ENCODE measurements at regions not wholly inside any gene's neighbourhood (a gene's known extent, or its start where the extent isn't known, plus 50 kb on each side); places are given as distances from the start of the nearest gene placed in this dataset.
"Not testable (repeated sequence)": the region's sequence is repeated elsewhere in the genome, so short reads cannot be mapped to it uniquely, and the experiment has no call there.

DNA sequence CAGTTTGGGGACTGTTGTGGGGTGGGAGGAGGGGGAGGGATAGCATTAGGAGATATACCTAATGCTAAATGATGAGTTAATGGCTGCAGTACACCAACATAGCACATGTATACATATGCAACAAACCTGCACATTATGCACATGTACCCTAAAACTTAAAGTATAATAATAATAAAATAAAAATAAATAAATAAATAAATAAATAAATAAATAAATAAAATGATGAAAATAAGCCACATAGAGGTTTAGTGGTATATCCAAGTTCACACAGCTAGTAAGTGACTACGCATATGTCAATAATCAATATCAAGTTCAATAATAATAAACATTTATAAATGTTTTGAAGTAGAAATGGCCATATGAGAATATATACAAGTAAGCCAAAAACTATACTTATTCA lies 141.7 kb upstream of the LHX8 start:
- H3K27me3 ChIP-seq (replicated peaks in 1 of 2; ENCODE audit: control insufficient read depth in 2 of 2, insufficient read depth in 2 of 2, low read length in 1 of 2); H3K4me2 ChIP-seq (ENCODE audit: control insufficient read depth, insufficient read depth); H2AFZ ChIP-seq (ENCODE audit: control insufficient read depth, low read depth, low read length); in situ Hi-C loops (cut with MboI); H3K27ac ChIP-seq (ENCODE audit: control insufficient read depth, insufficient read depth); POLR2A ChIA-PET; RAD21 ChIA-PET (ENCODE audit: unreplicated experiment); intact Hi-C loops (cut with micrococcal nuclease; ENCODE audit: unreplicated experiment); SMC1A ChIA-PET (ENCODE audit: uncharacterized antibody, unreplicated experiment); FAIRE-seq; BruUV-seq (replicated peaks); H3K36me3 ChIP-seq (ENCODE audit: control insufficient read depth in 2 of 2, insufficient read depth in 2 of 2, low read length in 1 of 2); H3K9ac ChIP-seq (ENCODE audit: control insufficient read depth, insufficient read depth, low read length); H3K79me2 ChIP-seq (ENCODE audit: control insufficient read depth, insufficient read depth, low read length); CTCF ChIA-PET; H3K9me3 ChIP-seq (replicated peaks; ENCODE audit: control insufficient read depth, insufficient read depth, low read length); H4K20me1 ChIP-seq (ENCODE audit: control insufficient read depth, insufficient read depth); H3K4me1 ChIP-seq (ENCODE audit: control insufficient read depth, insufficient read depth, low read length); H3K4me3 ChIP-seq; ATAC-seq; DNase-seq (ENCODE audit: low read depth, low spot score): not testable (repeated sequence)
- 50% methylated on average over 1 of the region's 1 CpG for WGBS (ENCODE audit: insufficient coverage, insufficient replicate concordance, low lambda C conversion rate, missing lambda C conversion rate)

GRCh38 chr1:74995821-74996220 lies 138.4 kb upstream of the LHX8 start:
- H3K36me3 ChIP-seq (ENCODE audit: control insufficient read depth in 2 of 2, insufficient read depth in 2 of 2, low read length in 1 of 2), result no peaks in the 10 kb centered on the region
- H3K27ac ChIP-seq (ENCODE audit: control insufficient read depth, insufficient read depth), result no peak overlapping the region
- H3K9ac ChIP-seq (ENCODE audit: control insufficient read depth, insufficient read depth, low read length), result no peak overlapping the region
- no peaks in the 10 kb centered on the region for H4K20me1 ChIP-seq (ENCODE audit: control insufficient read depth, insufficient read depth)
- DNase-seq (ENCODE audit: low read depth, low spot score), result no peak
- ChIA-PET CTCF (no interaction called here), SMC1A (ENCODE audit: uncharacterized antibody, unreplicated experiment) (no interaction called here), POLR2A (no interaction called here), RAD21 (ENCODE audit: unreplicated experiment) (no interaction called here)
- 91% methylated on average over 1 of the region's 1 CpG for WGBS (ENCODE audit: insufficient coverage, insufficient replicate concordance, low lambda C conversion rate, missing lambda C conversion rate)
- no peak overlapping the region for H3K4me3 ChIP-seq
- no peak for ATAC-seq
- H3K27me3 ChIP-seq (replicated peaks in 1 of 2; ENCODE audit: control insufficient read depth in 2 of 2, insufficient read depth in 2 of 2, low read length in 1 of 2), result no peaks in the 10 kb centered on the region
- intact Hi-C loops (cut with micrococcal nuclease; ENCODE audit: unreplicated experiment) (no loop called here), in situ Hi-C loops (cut with MboI) (no loop called here)
- no peak overlapping the region for H3K4me2 ChIP-seq (ENCODE audit: control insufficient read depth, insufficient read depth)
- BruUV-seq (replicated peaks), result no TSS peak
- no peaks in the 10 kb centered on the region for H3K4me1 ChIP-seq (ENCODE audit: control insufficient read depth, insufficient read depth, low read length)
- FAIRE-seq, result no peak
- H3K9me3 ChIP-seq (replicated peaks; ENCODE audit: control insufficient read depth, insufficient read depth, low read length), result no peaks in the 10 kb centered on the region
- no peaks in the 10 kb centered on the region for H3K79me2 ChIP-seq (ENCODE audit: control insufficient read depth, insufficient read depth, low read length)
- H2AFZ ChIP-seq (ENCODE audit: control insufficient read depth, low read depth, low read length), result no peak overlapping the region
- TF ChIP-seq MTA3 (IDR thresholded peaks at IDR 0.05; ENCODE audit: borderline replicate concordance, low read length) (no peak), SUZ12 (IDR thresholded peaks at IDR 0.05; ENCODE audit: unreplicated experiment) (no peak), RB1 (IDR thresholded peaks at IDR 0.05; ENCODE audit: borderline replicate concordance) (no peak), IKZF1 (conservative IDR thresholded peaks at IDR 0.05) (no peak), NRF1 (conservative IDR thresholded peaks at IDR 0.05; ENCODE audit: low read depth, low read length) (no peak), HSF1 (IDR thresholded peaks at IDR 0.05; ENCODE audit: low read depth, low read length) (no peak), RAD21 (IDR thresholded peaks at IDR 0.05; ENCODE audit: insufficient read depth, low read depth, low read length) (no peak), CHD2 (IDR thresholded peaks at IDR 0.05; ENCODE audit: borderline replicate concordance, low read depth, low read length) (no peak), E4F1 (IDR thresholded peaks at IDR 0.05; ENCODE audit: borderline replicate concordance, partially characterized antibody) (no peak), SKIL (IDR thresholded peaks at IDR 0.05; ENCODE audit: low read depth, poor library complexity, severe bottlenecking) (no peak), ZBED1 (IDR thresholded peaks at IDR 0.05; ENCODE audit: borderline replicate concordance) (no peak), WRNIP1 (IDR thresholded peaks at IDR 0.05; ENCODE audit: borderline replicate concordance, low read depth, low read length) (no peak)

Data from GM12878 (cell line).